GM19467 (cell line): ENCODE measurements at regions not wholly inside any gene's neighbourhood (a gene's known extent, or its start where the extent isn't known, plus 50 kb on each side); places are given as distances from the start of the nearest gene placed in this dataset.
"Not testable (repeated sequence)": the region's sequence is repeated elsewhere in the genome, so short reads cannot be mapped to it uniquely, and the experiment has no call there.

ENCODE experiments used
- ATAC-seq: cut with Tn5 transposase; IDR thresholded peaks from one replicate; pipeline ENCODE4 v1.9.1; 2021; ENCODE audit warnings: mild to moderate bottlenecking, moderate library complexity; ENCODE audit not compliant: unreplicated experiment

DNA sequence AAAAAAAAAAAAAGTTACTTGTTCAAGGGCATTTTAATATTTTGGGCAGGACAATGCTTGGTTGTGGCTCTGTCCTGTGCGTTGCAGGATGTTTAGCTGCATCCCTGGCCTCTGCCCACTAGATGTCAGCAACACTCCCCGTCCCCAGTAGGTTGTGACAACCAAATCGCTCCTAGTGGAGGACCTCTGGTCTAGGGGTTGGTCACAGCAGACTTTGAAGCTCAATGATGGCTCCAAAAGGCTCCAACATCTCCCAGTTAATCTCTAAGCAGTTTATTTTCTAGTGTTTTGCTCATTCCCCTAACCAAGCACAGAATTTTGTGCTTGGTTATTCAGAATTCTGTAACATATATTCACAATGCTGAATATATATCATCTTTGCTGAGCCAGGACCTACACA, 67.0 kb downstream of the CHRNA1 start:
- peak; percentile 83 for ATAC-seq

- no peak for ATAC-seq
Measured at GRCh38 chr2:174694920-174695319, 69.4 kb downstream of the CHRNA1 start.

GRCh38 chr2:174694196-174694878, 69.9 kb downstream of the CHRNA1 start:
- no peak for ATAC-seq

DNA sequence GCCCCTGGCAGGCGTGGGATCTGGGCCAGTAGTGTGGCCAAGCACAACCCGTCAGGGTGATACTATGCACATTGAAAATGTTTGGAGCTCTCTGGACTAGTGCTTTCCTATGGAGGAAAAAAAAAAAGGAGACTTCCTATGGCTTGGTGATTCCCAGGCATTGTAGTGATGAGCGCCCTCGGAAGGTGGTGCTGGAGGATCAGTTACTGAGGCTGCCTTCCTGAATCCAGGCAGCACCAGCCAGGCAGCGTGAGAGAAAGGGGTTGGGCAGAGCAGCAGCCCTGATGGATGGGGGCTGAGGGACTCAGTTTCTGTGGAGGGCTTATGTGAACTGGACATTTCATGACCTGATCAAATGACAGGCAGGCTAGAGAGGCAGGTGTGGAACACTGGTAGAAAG, 70.9 kb downstream of the CHRNA1 start:
- ATAC-seq = no peak

DNA sequence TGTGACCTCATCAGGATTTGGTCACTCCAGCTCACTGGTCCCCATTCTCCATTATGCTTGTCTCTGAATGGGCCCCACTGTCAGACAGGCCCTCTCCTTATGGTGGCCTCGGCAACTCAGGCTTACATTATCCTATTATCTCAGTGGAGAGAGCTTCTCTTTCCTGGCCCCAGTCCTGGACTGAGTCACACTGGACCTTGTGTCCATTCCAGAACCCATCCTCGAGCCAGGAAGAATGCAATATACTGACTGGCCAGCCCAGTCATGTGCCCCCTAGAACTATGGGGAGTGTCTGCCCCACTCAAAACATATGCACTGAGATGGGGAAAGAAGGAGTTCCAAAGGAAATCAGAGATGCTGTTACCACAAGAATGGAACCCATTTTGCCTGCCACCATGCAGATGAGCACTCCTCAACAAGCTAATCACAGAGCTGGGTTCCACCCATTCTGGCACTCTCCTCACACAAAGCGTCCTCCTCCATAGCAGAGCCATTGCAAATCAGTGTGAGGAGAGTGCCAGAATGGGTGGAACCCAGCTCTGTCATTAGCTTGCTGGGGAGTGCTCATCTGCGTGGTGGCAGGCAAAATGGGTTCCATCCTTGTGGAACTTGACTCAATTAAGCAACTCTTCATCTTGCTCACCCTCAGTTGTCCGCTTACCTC, 71.9 kb downstream of the CHRNA1 start:
- ATAC-seq = no peak

DNA sequence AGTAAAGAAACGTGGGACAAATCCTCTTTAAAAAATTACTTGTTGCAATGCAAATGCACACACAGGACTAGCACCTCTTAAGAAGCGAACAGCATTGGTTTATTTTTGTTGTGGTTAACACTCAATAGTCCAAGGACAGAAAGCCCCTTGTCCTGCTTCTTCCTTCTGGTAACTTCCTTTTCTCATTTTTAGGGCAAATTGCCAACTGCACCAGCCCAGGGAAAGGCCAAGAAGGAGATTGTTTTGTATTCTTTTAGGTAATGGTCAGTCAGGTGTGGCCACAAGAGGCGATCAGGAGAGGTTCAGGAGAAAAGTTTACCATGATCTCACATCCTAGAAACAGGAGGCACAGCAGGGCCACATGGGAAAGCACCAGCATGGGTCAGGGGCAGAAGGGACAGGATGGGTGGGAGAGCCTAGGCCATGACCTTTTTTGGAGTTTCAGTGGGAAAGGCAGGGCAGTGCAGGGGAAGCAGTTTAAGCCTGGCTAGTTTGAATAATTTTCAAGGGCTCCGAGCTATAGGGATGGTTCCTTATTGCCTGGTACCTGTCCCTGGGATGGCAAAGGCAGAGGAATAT, 73.0 kb downstream of the CHRNA1 start:
- no peak for ATAC-seq

GRCh38 chr2:174690026-174690425, 74.2 kb downstream of the CHRNA1 start:
- ATAC-seq = no peak

- ATAC-seq = no peak
Measured at GRCh38 chr2:174688079-174688478, 76.2 kb downstream of the CHRNA1 start.

DNA sequence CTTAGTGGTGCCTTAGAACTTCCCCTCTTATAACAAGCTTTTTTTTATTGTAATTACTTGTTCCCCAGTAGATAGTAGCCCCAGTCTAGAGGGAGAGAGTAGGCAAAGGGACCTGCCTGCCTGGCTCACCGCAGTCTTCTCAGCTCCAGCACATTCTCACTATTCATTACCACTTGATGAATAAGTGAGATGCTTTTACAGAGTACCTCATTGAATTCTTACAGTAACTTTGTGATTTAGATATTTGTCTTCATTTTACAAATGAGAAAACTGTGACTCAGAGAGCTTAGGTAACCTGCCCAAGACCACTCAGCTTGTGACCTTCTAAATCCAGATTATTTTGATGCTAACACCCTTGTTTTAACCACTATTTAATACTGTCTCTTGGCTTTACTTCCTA, 77.8 kb downstream of the CHRNA1 start:
- ATAC-seq = no peak

DNA sequence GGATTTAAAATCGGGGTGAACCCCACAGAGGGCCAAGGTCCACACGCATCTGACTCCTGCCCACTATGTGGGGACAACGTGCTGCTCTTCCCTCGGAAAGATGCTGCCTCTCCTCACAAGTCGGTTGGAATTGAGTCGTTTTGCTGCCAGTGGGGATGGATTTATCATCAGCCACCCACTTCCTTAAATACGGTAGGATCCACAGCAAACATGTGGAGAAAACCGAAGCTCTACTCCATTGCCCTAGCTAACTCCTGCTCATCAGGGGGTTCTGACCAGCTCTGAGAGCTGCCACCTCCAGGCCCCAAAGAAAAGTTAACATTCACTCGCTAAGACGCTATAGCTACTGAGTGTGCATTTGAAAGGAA, 80.9 kb downstream of the CHRNA1 start:
- ATAC-seq = peak; percentile 41

DNA sequence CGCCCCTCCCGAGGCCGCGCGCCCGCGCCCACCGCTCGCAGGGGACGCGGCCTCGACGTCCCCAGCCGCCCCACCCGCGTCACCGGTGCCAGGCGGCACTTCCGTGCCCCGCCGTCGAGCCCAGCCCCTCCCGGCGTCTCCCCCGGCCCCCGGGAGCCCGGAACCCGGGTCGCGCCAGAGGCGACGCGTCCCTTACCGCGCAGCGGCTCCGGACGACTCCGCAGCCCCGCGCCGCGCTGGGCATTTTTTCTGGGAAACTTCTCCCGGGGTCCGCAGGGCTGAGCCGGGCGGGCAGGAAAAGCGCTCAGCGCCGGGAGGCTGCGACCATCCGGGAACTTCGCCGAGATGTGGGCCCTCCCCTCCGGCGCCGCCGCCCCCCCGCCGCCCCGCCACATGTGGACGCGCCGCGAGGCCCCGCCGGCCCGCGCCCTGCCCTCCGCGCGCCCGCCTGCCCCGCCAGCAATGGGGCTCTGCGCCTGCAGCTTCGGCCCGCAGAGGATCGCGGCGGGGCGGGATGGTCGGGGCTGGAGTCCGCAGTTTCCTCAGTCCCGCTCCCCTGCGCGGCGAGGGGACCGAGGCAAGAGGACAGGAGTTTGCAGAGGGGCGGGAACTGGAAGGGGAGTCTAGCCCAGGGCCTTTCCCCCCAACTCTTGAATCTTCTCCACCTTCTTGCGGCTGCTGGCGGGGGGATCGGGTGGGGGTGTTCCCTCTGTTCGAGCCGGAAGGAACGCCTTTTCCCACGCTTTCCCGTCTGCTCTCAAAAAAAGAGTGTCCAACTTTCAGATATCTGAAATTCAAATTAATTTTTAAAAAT, 81.5 kb downstream of the CHRNA1 start:
- ATAC-seq = peak; percentile 42

DNA sequence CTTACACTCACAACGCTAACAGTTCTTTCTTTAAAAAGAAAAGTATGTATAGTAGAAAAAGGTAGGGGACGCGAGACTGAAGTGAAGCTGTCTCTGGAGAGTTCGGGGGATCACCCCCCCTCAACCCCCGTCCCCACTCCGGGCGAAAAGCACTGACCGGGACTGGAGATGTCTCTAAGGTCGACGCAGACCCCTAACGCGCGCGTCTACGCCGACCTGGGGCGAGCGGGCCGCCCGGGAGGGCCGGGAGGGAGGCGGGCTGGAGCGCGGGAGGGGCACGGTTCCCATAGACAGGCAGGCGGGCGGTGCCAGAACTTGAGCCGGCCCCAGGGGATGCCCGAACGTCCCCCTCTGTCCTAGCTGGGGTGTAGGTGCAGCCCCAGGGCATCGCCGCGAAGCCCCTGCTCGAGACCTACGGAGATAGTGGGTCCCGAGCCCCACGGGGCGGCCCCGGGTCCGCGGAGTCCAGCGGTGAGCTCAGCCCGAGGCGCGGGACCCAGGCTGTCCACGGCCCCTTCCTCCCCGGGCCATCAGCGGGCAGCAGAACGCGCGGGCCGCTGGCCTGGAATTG, 82.2 kb downstream of the CHRNA1 start:
- peak; percentile 33 for ATAC-seq

DNA sequence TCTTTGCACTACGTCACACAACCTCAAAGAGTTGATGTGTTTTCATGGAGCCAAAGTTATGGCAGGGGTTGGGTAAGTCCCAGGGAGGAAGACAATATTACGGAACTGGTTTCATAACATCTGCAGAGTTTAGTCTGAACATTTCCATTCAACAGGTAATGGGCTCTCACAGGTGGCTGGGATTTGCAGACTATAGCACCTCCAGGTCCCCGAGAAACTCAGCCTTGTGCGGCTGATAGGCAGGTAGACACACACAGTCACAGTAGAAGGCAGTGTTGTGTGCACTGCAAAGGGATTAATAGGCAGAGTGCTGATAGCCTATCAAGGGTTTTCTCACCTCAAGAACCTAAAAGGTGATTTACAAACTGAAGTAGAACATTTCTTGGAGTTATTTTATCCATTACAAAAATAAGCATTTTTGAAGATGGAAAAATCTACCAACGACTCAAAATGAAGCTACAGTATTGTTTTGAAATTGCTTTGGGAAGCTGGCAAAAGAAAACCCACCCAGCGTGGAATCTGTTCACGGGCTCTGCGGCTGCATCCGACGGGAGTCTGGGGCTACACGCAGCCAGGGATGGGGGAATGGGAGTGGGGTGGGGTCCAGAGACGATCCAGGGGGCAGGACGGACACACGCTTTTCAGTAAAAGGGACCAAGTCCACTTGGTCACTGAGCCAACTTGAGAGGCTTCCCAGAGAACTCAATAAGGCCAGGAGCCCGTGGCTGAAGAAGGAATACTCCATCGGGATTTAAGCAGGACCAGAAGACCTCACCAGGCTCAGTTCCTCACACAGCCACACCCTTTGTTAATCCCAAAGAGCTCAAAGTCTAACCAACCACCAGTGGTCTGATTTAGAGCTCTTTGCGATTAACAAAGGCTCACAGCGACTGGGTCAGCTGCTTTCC, 82.9 kb downstream of the CHRNA1 start:
- no peak for ATAC-seq

DNA sequence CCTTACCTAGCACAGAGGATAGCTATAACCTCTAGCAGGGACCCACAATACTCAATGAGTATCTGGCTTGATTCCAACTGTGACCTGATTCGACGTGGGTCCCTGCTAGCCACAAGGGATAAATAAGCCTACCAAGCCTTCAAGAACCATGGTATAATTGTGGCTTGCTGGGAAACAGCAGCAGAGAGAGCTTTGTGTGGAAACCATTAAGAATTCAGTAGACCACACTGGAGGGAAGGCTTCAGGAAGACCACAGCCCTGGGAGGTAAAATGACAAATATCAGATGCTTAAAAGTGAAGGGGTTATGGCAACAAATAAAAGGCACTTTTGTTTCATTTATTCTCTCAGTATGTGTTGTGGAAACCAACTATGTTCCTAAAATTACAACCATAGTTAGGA, 82.6 kb upstream of the WIPF1 start:
- ATAC-seq = no peak

- ATAC-seq = no peak
Measured at GRCh38 chr2:174678395-174678794, 80.8 kb upstream of the WIPF1 start.

- ATAC-seq = no peak
Measured at GRCh38 chr2:174675615-174676014, 78.0 kb upstream of the WIPF1 start.

- no peak for ATAC-seq
Measured at GRCh38 chr2:174673876-174674275, 76.3 kb upstream of the WIPF1 start.

GRCh38 chr2:174673440-174673839, 75.8 kb upstream of the WIPF1 start:
- ATAC-seq = no peak

GRCh38 chr2:174671532-174671931, 73.9 kb upstream of the WIPF1 start:
- not testable (repeated sequence) for ATAC-seq

DNA sequence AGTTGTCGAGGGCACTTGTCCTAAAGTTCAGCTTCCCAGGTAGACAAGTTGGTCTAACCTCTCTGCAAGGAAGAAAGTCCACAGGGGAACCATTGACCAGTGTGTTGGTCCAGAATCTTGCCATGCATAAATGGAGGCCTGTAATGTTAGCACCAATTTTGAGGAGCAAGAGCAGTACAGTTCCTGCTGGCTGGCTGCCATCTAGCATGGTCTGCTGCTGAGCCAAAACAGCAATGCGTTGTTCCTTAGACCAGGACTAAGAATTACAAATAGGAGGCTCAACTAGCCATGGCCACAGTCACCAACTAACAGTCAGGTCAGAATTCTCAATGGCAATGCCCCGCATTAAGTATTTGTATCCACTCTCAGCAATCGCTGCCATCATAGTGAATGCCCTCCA, 72.8 kb upstream of the WIPF1 start:
- ATAC-seq = no peak
